ENCODE measurements at regions not wholly inside any gene's neighbourhood (a gene's known extent, or its start where the extent isn't known, plus 50 kb on each side); places are given as distances from the start of the nearest gene placed in this dataset.

DNA sequence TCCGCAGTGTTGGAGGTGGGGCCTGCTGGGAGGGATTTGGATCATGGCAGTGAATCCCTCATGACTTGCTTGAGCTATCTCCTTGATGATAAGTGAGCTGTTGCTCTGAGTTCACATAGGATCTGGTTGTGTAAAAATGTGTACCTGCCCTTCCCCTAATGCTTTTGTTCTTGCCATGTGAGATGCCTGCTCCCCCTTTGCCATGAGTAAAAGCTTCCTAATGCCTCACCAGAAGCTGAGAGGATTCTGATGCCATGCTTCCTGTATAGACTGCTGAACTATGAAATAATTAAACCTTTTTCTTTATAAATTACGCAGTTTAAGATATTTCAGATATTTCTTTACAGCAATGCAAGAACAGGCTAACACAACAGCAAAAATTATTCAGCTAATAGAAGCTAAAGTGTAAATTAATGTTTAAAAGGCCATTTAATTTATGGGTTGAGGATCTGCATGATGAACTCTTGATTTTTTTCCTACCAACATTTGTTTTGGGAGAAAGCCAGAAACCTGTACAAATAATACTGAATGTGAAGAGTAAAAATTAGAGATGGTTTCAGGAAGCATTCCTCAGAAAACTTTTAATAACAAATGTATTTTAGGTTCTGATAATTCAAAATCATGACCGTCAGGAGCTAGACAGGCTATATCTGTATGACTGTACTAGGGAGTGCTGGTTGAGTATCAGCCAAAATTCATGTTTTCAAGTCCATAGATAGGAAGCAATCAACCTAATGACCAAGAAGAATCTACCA, 177.5 kb upstream of the GRIA4 start:
- TF ChIP-seq ZBTB1 (tag by site-specific recombination; IDR thresholded peaks at IDR 0.05) (no peak), ZNF416 (tag by site-specific recombination; IDR thresholded peaks at IDR 0.05) (no peak), ZNF350 (tag by site-specific recombination; IDR thresholded peaks at IDR 0.05) (no peak), ZBTB49 (tag by site-specific recombination; IDR thresholded peaks at IDR 0.05; ENCODE audit: low read depth) (no peak), ZNF121 (tag by site-specific recombination; IDR thresholded peaks at IDR 0.05) (no peak), CTCF (tag by site-specific recombination; IDR thresholded peaks at IDR 0.05) (no peak)
- TF ChIP-seq, protein P1, sequence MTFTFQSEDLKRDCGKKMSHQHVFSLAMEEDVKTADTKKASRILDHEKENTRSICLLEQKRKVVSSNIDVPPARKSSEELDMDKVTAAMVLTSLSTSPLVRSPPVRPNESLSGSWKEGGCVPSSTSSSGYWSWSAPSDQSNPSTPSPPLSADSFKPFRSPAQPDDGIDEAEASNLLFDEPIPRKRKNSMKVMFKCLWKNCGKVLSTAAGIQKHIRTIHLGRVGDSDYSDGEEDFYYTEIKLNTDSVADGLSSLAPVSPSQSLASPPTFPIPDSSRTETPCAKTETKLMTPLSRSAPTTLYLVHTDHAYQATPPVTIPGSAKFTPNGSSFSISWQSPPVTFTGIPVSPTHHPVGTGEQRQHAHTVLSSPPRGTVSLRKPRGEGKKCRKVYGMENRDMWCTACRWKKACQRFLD (tag by site-specific recombination; IDR thresholded peaks at IDR 0.05) = no peak
